ENCODE measurements at regions not wholly inside any gene's neighbourhood (a gene's known extent, or its start where the extent isn't known, plus 50 kb on each side); places are given as distances from the start of the nearest gene placed in this dataset.
A peak's percentile ranks its signal among the peaks of the same experiment; 100 is the strongest.

GRCh38 chr3:189507856-189508255 is 123.3 kb upstream of the TP63 start:
- Histone ChIP-seq H3K27ac (no peak overlapping the region), H3K9ac (no peak overlapping the region), H4K20me1 (no peaks in the 10 kb centered on the region), H3K9me3 (replicated peaks in 1 of 11) (no peaks in the 10 kb centered on the region), H3K4me1 (peaks cover 0 to 28% (median 0%) of the 10 kb centered on the region in 10 experiments; a peak in 6 of 20 replicates), H3K27me3 (no peaks in the 10 kb centered on the region), H3K4me2 (no peak overlapping the region), H3K4me3 (no peak overlapping the region), H3K36me3 (no peaks in the 10 kb centered on the region)
- TF ChIP-seq Cebpa-rat (IDR thresholded peaks at IDR 0.05) = no peak

- Histone ChIP-seq H3K4me2 (no peak overlapping the region), H3K4me1 (peaks cover 0 to 27% (median 0%) of the 10 kb centered on the region in 10 experiments; a peak in 6 of 20 replicates), H3K27ac (no peak overlapping the region), H3K27me3 (no peaks in the 10 kb centered on the region), H4K20me1 (no peaks in the 10 kb centered on the region), H3K4me3 (no peak overlapping the region), H3K36me3 (no peaks in the 10 kb centered on the region), H3K9me3 (replicated peaks in 1 of 11) (no peaks in the 10 kb centered on the region), H3K9ac (no peak overlapping the region)
- no peak for TF ChIP-seq Cebpa-rat (IDR thresholded peaks at IDR 0.05)
Measured at GRCh38 chr3:189508784-189509501, 122.2 kb upstream of the TP63 start.

DNA sequence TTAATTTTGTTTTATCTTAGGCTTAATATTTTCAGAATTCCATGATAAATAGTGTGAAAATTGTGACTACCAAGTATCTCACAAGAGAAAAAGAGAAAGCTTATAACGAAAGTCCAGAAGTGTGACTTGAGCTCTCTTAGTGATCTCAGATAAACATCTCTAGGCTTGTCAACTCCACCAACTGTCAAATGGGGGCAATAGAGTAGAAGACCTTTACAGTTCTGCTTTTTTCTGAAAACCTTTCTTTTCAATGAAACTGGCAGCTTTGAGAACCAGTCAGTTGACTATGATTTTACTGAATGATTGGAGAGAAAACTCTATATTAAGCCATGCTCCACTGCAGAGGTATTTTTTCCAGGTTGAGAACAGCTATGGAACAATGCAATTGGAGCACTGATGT is 119.2 kb upstream of the TP63 start:
- Histone ChIP-seq H3K4me3 (no peak overlapping the region), H3K27ac (no peak overlapping the region; a peak in 1 of 22 replicates), H3K4me1 (peaks cover 0 to 13% (median 0%) of the 10 kb centered on the region in 10 experiments; a peak in 4 of 20 replicates), H3K9ac (no peak overlapping the region), H3K9me3 (replicated peaks in 1 of 11) (peaks cover 0 to 4% (median 3%) of the 10 kb centered on the region in 11 experiments; a peak in 13 of 22 replicates), H4K20me1 (no peaks in the 10 kb centered on the region), H3K4me2 (0 out of 22 replicates have a peak overlapping the region, but pooled peaks of 1 of the 11 experiments have one; percentile 12), H3K27me3 (no peaks in the 10 kb centered on the region), H3K36me3 (no peaks in the 10 kb centered on the region)
- no peak for TF ChIP-seq Cebpa-rat (IDR thresholded peaks at IDR 0.05)

GRCh38 chr3:189512821-189513220 is 118.4 kb upstream of the TP63 start:
- Histone ChIP-seq H3K36me3 (no peaks in the 10 kb centered on the region), H4K20me1 (no peaks in the 10 kb centered on the region), H3K27ac (no peak overlapping the region), H3K27me3 (no peaks in the 10 kb centered on the region), H3K4me1 (peaks cover 0 to 13% (median 0%) of the 10 kb centered on the region in 10 experiments; a peak in 4 of 20 replicates), H3K4me3 (no peak overlapping the region), H3K4me2 (peak overlapping the region in 1 of 11 experiments; percentile 12; a peak in 1 of 22 replicates), H3K9ac (no peak overlapping the region), H3K9me3 (replicated peaks in 1 of 11) (peaks cover 4 to 12% (median 11%) of the 10 kb centered on the region in 11 experiments; a peak in 21 of 22 replicates)
- TF ChIP-seq Cebpa-rat (IDR thresholded peaks at IDR 0.05) = no peak

DNA sequence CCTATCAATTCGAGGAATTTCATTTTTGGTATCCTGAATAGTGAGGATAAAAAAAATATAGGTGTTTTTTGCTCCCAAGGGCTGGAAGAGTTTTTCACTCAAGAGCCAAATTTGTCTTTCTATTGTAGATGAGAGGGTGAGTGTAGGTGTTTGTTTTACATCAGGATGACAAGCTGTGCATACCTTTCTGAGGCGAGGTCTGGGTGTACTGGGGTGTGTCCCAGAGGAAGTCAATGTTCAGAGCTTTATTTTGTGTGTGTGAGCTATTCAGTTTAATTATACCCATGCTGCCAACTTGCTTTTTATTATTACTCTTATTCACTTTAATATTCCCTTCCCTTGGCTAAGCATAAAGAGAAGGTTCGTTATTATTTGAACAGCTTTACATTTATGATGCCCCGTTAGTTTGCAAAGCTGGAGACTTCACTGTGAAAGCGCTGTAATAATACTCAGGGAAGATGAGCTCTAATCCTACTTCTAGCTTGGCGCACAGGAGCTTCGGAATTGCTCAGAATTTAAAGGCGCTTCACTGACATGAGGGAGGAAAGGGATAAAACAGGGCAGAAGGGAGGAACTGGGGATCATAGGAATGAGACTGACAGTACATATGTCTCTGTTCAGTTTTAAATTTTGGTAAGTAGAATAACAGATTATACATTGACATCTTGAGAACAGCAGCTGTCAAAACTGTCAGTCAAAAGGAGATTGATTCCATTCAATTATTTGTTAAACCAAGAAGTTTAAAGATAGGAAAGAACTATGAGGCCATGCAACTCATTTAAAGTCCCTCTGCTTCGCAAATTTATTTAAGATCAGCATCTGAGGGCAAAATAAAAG is 117.7 kb upstream of the TP63 start:
- no peak overlapping the region for H3K4me2 ChIP-seq
- peaks cover 11 to 19% (median 17%) of the 10 kb centered on the region in 11 experiments for H3K9me3 ChIP-seq (replicated peaks in 1 of 11)
- H4K20me1 ChIP-seq = no peaks in the 10 kb centered on the region
- H3K9ac ChIP-seq = no peak overlapping the region
- no peak overlapping the region for H3K4me3 ChIP-seq
- no peaks in the 10 kb centered on the region for H3K36me3 ChIP-seq
- no peak for TF ChIP-seq Cebpa-rat (IDR thresholded peaks at IDR 0.05)
- H3K27me3 ChIP-seq = no peaks in the 10 kb centered on the region
- H3K4me1 ChIP-seq = peaks cover 0 to 13% (median 0%) of the 10 kb centered on the region in 10 experiments; a peak in 4 of 20 replicates
- no peak overlapping the region for H3K27ac ChIP-seq

DNA sequence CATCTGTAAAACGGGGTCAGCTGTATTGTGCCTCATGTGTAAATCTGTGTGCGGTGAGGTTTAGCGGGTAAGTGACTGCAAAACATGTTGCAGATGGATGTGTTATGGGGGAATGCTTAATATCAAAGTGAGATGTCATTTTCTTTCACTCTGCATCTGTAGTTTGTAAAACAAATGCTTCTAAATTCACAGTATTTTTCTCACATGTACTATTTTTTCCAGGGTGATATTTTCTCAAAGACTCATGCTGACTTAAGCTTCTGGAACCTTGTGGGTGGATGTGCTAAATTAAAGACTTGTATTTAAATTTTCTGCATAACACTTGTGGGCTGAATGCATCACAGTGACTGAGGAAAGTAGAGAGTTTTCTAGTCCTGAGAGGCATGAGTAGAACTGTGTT is 115.2 kb upstream of the TP63 start:
- Histone ChIP-seq H3K4me1 (peaks cover 0 to 13% (median 0%) of the 10 kb centered on the region in 10 experiments; a peak in 4 of 20 replicates), H3K4me3 (no peak overlapping the region), H3K4me2 (no peak overlapping the region), H3K9ac (no peak overlapping the region), H3K27me3 (no peaks in the 10 kb centered on the region), H4K20me1 (no peaks in the 10 kb centered on the region), H3K27ac (no peak overlapping the region), H3K9me3 (replicated peaks in 1 of 11) (peaks cover 22 to 32% (median 29%) of the 10 kb centered on the region in 11 experiments), H3K36me3 (no peaks in the 10 kb centered on the region)
- TF ChIP-seq Cebpa-rat (IDR thresholded peaks at IDR 0.05) = no peak

DNA sequence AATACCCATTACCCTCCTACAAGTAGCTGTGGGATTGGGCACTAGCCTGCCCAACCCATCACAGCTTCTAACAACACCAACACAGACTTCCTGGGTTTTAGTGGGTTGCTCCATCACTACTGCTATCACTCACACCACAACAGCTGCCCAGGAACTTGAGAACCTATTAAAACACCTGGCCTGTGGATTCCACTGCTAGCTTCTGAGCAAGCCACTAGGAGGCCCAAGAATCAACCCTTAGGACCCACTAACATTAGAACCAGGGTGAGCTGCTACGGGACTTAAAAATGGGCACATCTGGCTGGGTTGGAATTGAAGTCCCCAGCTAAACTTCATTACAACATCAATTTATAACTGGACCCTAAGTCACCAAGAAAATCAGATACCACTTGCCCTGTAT is 113.2 kb upstream of the TP63 start:
- no peaks in the 10 kb centered on the region for H4K20me1 ChIP-seq
- peaks cover 22 to 32% (median 29%) of the 10 kb centered on the region in 11 experiments for H3K9me3 ChIP-seq (replicated peaks in 1 of 11)
- H3K27ac ChIP-seq = no peak overlapping the region
- H3K27me3 ChIP-seq = no peaks in the 10 kb centered on the region
- H3K4me3 ChIP-seq = no peak overlapping the region
- no peak overlapping the region for H3K9ac ChIP-seq
- H3K4me1 ChIP-seq = no peaks in the 10 kb centered on the region
- no peak overlapping the region for H3K4me2 ChIP-seq
- H3K36me3 ChIP-seq = no peaks in the 10 kb centered on the region
- TF ChIP-seq Cebpa-rat (IDR thresholded peaks at IDR 0.05) = no peak

GRCh38 chr3:189519458-189519857 is 111.7 kb upstream of the TP63 start:
- H3K9me3 ChIP-seq (replicated peaks in 1 of 11) = peaks cover 22 to 32% (median 29%) of the 10 kb centered on the region in 11 experiments
- no peaks in the 10 kb centered on the region for H3K27me3 ChIP-seq
- H3K4me1 ChIP-seq = no peaks in the 10 kb centered on the region
- TF ChIP-seq Cebpa-rat (IDR thresholded peaks at IDR 0.05) = no peak
- H3K4me3 ChIP-seq = no peak overlapping the region
- H3K4me2 ChIP-seq = no peak overlapping the region
- no peak overlapping the region for H3K27ac ChIP-seq
- no peak overlapping the region for H3K9ac ChIP-seq
- no peaks in the 10 kb centered on the region for H4K20me1 ChIP-seq
- H3K36me3 ChIP-seq = no peaks in the 10 kb centered on the region

GRCh38 chr3:189529468-189529867 is 101.7 kb upstream of the TP63 start:
- Histone ChIP-seq H3K4me3 (no peak overlapping the region), H3K4me1 (peaks cover 5 to 19% (median 12%) of the 10 kb centered on the region in 10 experiments; a peak in 18 of 20 replicates), H3K9ac (no peak overlapping the region), H3K27ac (no peak overlapping the region), H3K9me3 (replicated peaks in 1 of 11) (peaks cover 6 to 17% (median 11%) of the 10 kb centered on the region in 11 experiments; a peak in 14 of 22 replicates), H3K36me3 (no peaks in the 10 kb centered on the region), H3K4me2 (no peak overlapping the region), H3K27me3 (peaks cover 0 to 34% (median 18%) of the 10 kb centered on the region in 11 experiments; a peak in 16 of 22 replicates), H4K20me1 (no peaks in the 10 kb centered on the region)
- TF ChIP-seq Cebpa-rat (IDR thresholded peaks at IDR 0.05) = no peak
